Fibroblast of lung (primary cell): ENCODE measurements at regions not wholly inside any gene's neighbourhood (a gene's known extent, or its start where the extent isn't known, plus 50 kb on each side); places are given as distances from the start of the nearest gene placed in this dataset.

Source experiments
- CTCF ChIP-seq, 2 donors: IDR thresholded peaks in 1 of 2; conservative IDR thresholded peaks in 1 of 2; 1 replicate in 1 of 2; 2 replicates in 1 of 2; pipeline ENCODE4 v1.5.1; 2011 to 2012; ENCODE audit warnings: low read length in 2 of 2, control low read depth in 1 of 2, inconsistent platforms in 1 of 2, low read depth in 1 of 2, mild to moderate bottlenecking in 1 of 2
- EZH2 ChIP-seq: IDR thresholded peaks from 2 replicates; pipeline ENCODE4 v1.5.1; 2012; ENCODE audit warnings: low read length, control low read depth, mild to moderate bottlenecking; ENCODE audit errors: missing control alignments

- no peak for TF ChIP-seq EZH2
- TF ChIP-seq CTCF (conservative IDR thresholded peaks at IDR 0.05 in 1 of 2, IDR thresholded peaks at IDR 0.05 in 1 of 2; ENCODE audit: low read depth in 1 of 2, low read length in 2 of 2): no peak
These were observed 227.6 kb upstream of the SATB1 start for GRCh38 chr3:18652781-18653180.
